Left lung (tissue), 4 donors: ENCODE measurements at regions not wholly inside any gene's neighbourhood (a gene's known extent, or its start where the extent isn't known, plus 50 kb on each side); places are given as distances from the start of the nearest gene placed in this dataset.

Experiments
- ATAC-seq: fragments of 200-7000 bp; cut with Tn5 transposase; one replicate; pipeline ENCODE4 v1.9.1; 2020; ENCODE audit warnings: moderate library complexity
- DNase-seq, 4 donors: peaks; one replicate each; pipeline ENCODE4 v3.0.0-alpha.2; 2013 to 2020
- H3K27ac ChIP-seq, 2 donors: fragments of 200-600 bp; sonication (generic) in 1 of 2; one replicate each; pipeline versions ENCODE4 v1.5.0 to v1.8.0; 2020 to 2021
- H3K27me3 ChIP-seq, 2 donors: fragments of 200-600 bp; sonication (generic) in 1 of 2; one replicate each; pipeline versions ENCODE4 v1.5.0 to v1.8.0; 2020 to 2021
- H3K36me3 ChIP-seq, 2 donors: fragments of 200-600 bp; sonication (generic) in 1 of 2; one replicate each; pipeline versions ENCODE4 v1.5.0 to v1.8.0; 2020 to 2021
- H3K4me1 ChIP-seq, 2 donors: fragments of 200-600 bp; one replicate each; pipeline ENCODE4 v1.8.0; 2021
- H3K4me3 ChIP-seq, 2 donors: fragments of 200-600 bp; sonication (generic) in 1 of 2; one replicate each; pipeline versions ENCODE4 v1.5.0 to v1.8.0; 2020 to 2021; ENCODE audit warnings: mild to moderate bottlenecking in 1 of 2
- H3K9me3 ChIP-seq, 2 donors: fragments of 200-600 bp; sonication (generic) in 1 of 2; one replicate each; pipeline versions ENCODE4 v1.5.0 to v1.8.0; 2020 to 2021
- intact Hi-C, 2 donors: fragments of 100-400 bp; cut with DNase I; formaldehyde crosslinking; loops; one replicate each; pipeline versions ENCODE4 v1.11.2 to v1.14.2; 2022
- TF ChIP-seq, protein P1 (sequence below), 2 donors: fragments of 200-600 bp; sonication (generic) in 1 of 2; IDR thresholded peaks; one replicate each; pipeline versions ENCODE4 v1.5.0 to v1.8.0; 2021; ENCODE audit warnings: antibody characterized with exemption in 2 of 2
- donor health status: DM: no; HTN: yes; CAD: no.
- donor health status: DM: no; HTN: no; CAD: no.

DNA sequence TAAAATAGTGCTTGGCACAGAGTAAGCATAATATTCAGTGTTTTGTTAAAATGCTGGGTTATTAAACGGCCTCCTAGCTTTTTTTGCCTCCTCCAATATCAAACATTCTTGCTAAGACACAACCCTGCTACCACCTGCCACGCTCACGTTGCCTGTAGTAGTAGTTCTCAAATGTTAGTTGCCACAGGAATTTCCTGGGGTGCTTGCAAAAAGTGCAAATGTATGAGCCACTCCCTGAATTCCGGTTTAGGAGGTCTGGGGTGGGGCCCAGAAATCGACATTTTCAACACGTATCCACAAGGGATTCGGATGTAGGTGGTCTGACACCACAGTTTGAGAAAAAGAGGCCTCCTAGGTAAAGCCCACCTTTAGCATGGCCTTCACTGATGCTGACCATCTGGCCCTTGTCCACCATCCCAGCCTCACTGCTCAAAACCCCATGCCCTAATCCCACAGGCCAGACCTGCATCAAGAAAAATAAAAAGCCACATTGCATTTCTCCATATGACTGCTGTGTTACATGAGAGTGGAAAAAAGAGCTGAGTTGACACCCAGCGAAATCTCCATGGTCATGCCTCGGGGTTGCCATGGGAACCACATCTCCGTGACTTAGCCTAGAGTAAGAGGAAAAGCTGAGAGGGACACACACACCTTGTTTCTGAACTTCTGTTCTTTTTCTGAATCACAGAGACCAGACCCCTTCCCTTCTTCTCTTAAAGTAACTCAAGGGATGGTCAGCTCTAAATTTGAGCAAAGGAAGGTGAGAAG lies 116.4 kb upstream of the HES1 start:
- H3K36me3 ChIP-seq: no peaks in the 10 kb centered on the region
- intact Hi-C loops: no loop called here

DNA sequence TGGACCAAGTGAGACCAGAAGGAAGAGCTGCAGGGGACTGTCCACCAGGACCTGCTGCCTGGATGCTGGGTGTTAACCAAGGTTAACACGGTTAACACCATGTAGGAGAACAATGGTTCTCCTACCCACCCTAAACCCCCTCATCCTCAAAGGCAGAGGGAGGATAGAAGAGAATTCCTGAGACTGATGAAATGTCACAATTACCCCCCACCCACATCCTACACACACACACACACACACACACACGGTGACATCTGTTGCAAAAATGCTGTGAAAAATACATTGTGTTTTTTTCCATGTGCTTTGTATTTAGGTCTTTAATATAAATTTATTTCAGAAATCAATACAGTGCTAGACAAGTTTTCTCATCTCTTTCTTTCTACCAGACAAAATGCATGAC lies 113.9 kb upstream of the HES1 start:
- Histone ChIP-seq H3K4me1 (no peaks in the 10 kb centered on the region), H3K27ac (no peak overlapping the region), H3K36me3 (no peaks in the 10 kb centered on the region), H3K9me3 (no peaks in the 10 kb centered on the region), H3K4me3 (no peak overlapping the region), H3K27me3 (no peaks in the 10 kb centered on the region)
- TF ChIP-seq, protein P1, sequence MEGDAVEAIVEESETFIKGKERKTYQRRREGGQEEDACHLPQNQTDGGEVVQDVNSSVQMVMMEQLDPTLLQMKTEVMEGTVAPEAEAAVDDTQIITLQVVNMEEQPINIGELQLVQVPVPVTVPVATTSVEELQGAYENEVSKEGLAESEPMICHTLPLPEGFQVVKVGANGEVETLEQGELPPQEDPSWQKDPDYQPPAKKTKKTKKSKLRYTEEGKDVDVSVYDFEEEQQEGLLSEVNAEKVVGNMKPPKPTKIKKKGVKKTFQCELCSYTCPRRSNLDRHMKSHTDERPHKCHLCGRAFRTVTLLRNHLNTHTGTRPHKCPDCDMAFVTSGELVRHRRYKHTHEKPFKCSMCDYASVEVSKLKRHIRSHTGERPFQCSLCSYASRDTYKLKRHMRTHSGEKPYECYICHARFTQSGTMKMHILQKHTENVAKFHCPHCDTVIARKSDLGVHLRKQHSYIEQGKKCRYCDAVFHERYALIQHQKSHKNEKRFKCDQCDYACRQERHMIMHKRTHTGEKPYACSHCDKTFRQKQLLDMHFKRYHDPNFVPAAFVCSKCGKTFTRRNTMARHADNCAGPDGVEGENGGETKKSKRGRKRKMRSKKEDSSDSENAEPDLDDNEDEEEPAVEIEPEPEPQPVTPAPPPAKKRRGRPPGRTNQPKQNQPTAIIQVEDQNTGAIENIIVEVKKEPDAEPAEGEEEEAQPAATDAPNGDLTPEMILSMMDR (IDR thresholded peaks at IDR 0.05): no peak
- ATAC-seq: no peak
- intact Hi-C loops: no loop called here
- DNase-seq: no peak

More for the DNA sequence above, 116.4 kb upstream of the HES1 start:
- Histone ChIP-seq H3K27me3 (no peaks in the 10 kb centered on the region), H3K4me1 (no peaks in the 10 kb centered on the region), H3K27ac (no peak overlapping the region), H3K9me3 (no peaks in the 10 kb centered on the region), H3K4me3 (no peak overlapping the region)
- TF ChIP-seq, protein P1 (IDR thresholded peaks at IDR 0.05): no peak
- DNase-seq: no peak
- ATAC-seq: no peak

DNA sequence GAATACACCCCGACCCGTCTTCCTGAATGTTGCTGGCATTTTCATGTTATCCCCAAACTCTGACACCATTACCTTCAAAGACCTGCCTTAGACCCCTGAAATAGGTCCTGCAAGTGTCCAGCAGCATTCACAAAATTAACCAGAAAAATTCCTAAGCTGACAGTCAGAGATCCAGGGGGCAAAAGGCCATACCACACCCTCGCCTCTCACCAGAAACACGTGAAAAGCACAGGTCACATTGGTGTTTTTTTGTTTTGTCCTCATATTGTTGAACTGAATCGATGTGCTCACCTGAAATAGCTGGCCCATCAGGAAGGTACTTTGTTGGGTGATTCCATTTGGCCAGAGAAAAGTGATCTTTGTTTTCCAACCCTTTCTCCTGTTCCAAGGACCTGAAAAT lies 113.1 kb upstream of the HES1 start:
- TF ChIP-seq, protein P1 (IDR thresholded peaks at IDR 0.05): no peak
- no peak for DNase-seq
- H3K9me3 ChIP-seq: no peaks in the 10 kb centered on the region
- H3K27me3 ChIP-seq: no peaks in the 10 kb centered on the region
- no peak overlapping the region for H3K27ac ChIP-seq
- no peaks in the 10 kb centered on the region for H3K36me3 ChIP-seq
- ATAC-seq: no peak
- no peak overlapping the region for H3K4me3 ChIP-seq
- intact Hi-C loops: no loop called here
- H3K4me1 ChIP-seq: no peaks in the 10 kb centered on the region

DNA sequence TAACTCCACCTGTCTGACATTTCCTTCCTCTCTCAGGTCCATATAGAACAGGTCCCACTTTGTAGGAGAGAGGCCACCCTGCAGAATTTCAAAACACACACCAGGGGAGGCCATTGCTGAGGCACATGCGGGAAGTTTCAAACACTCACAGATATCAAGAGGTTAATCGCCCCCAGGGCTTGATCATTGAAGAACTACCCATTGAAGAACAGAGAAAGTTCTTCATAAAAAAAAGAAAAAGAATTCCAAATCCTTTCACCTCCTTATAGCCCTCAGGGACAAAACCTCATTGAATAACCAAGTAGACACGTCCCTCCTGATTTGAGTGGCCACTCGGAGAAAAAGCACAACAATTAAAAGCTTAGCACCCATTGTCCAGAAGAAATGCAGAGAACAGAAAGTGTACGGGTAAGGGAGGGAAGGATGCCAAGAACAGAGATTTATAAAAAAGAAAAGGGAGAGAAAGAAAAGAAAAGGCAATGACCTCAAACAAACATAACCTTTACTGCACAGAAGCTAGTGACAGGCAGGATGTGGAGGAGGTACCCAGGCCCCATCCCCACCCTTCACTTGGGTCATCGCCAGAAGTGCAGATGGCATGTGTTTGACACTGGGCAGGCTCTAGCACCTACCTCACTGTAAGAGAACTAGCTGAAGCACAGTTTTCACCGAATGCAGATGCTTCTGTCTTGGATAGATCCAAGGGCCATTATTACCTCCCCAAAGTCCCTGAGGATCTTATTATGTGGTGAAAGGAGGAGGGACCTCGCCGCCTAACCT lies 112.3 kb upstream of the HES1 start:
- TF ChIP-seq, protein P1 (IDR thresholded peaks at IDR 0.05): no peak
- no peaks in the 10 kb centered on the region for H3K9me3 ChIP-seq
- H3K27me3 ChIP-seq: no peaks in the 10 kb centered on the region
- intact Hi-C loops: no loop called here
- H3K4me3 ChIP-seq: no peak overlapping the region
- no peak overlapping the region for H3K27ac ChIP-seq
- DNase-seq: no peak
- H3K36me3 ChIP-seq: no peaks in the 10 kb centered on the region
- no peaks in the 10 kb centered on the region for H3K4me1 ChIP-seq
- no peak for ATAC-seq

DNA sequence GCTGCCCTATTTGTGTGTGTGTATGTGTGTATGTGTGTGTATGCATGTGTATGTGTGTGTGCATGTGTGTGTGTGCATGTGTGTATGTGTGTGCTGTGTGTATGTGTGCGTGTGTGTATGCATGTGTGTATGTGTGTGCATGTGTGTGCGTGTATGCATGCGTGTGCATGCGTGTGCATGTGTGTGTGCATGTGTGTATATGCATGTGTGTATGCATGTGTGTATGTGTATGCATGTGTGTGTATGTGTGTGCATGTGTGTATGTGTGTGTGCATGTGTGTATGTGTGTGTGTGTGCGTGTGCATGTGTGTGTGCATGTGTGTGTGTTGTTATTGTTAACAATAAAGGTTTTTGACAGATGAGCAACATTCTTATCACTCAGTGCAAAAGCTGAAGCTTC lies 110.8 kb upstream of the HES1 start:
- no peak for ATAC-seq
- TF ChIP-seq, protein P1 (IDR thresholded peaks at IDR 0.05): no peak
- H3K9me3 ChIP-seq: no peaks in the 10 kb centered on the region

More for the DNA sequence above, 110.8 kb upstream of the HES1 start:
- H3K4me1 ChIP-seq: no peaks in the 10 kb centered on the region
- H3K27me3 ChIP-seq: no peaks in the 10 kb centered on the region
- intact Hi-C loops: no loop called here
- DNase-seq: no peak
- no peaks in the 10 kb centered on the region for H3K36me3 ChIP-seq
- no peak overlapping the region for H3K27ac ChIP-seq
- no peak overlapping the region for H3K4me3 ChIP-seq
